ENCODE measurements at regions not wholly inside any gene's neighbourhood (a gene's known extent, or its start where the extent isn't known, plus 50 kb on each side); places are given as distances from the start of the nearest gene placed in this dataset.

GRCh38 chr13:104831831-104832230 lies 1703.6 kb downstream of the EFNB2 start:
- TF ChIP-seq CTCF (IDR thresholded peaks at IDR 0.05): no peak
- no peak for DNase-seq
- 81 to 82% methylated on average over 6 of the region's 6 CpGs for WGBS, 2 donors

GRCh38 chr13:104823709-104824108 lies 1711.8 kb downstream of the EFNB2 start:
- Histone ChIP-seq H3K27me3 (no peaks in the 10 kb centered on the region), H3K4me3 (no peak overlapping the region), H3K27ac (no peak overlapping the region), H3K4me1 (no peaks in the 10 kb centered on the region), H3K9me3 (peaks cover 0 to 7% (median 0%) of the 10 kb centered on the region in 11 donors), H3K36me3 (no peaks in the 10 kb centered on the region)
- WGBS, 2 donors: 92 to 97% methylated on average over 1 of the region's 1 CpG
- ATAC-seq: no peak
- intact Hi-C loops (cut with DNase I): no loop called here
- no peak for DNase-seq
- no peak for TF ChIP-seq CTCF (IDR thresholded peaks at IDR 0.05)

More at GRCh38 chr13:104831831-104832230, 1703.6 kb downstream of the EFNB2 start:
- Histone ChIP-seq H3K4me3 (no peak overlapping the region), H3K27ac (no peak overlapping the region), H3K4me1 (no peaks in the 10 kb centered on the region), H3K27me3 (no peaks in the 10 kb centered on the region), H3K36me3 (no peaks in the 10 kb centered on the region), H3K9me3 (peaks cover 0 to 7% (median 0%) of the 10 kb centered on the region in 11 donors)
- no peak for ATAC-seq
- intact Hi-C loops (cut with DNase I): no loop called here

GRCh38 chr13:104823071-104823470 lies 1712.4 kb downstream of the EFNB2 start:
- no peak for TF ChIP-seq CTCF (IDR thresholded peaks at IDR 0.05)
- peaks cover 0 to 7% (median 0%) of the 10 kb centered on the region in 11 donors for H3K9me3 ChIP-seq
- intact Hi-C loops (cut with DNase I): no loop called here
- no peaks in the 10 kb centered on the region for H3K4me1 ChIP-seq
- no peaks in the 10 kb centered on the region for H3K27me3 ChIP-seq
- no peak overlapping the region for H3K27ac ChIP-seq
- 43 to 58% methylated on average over 3 of the region's 3 CpGs for WGBS, 2 donors
- no peak for DNase-seq
- H3K36me3 ChIP-seq: no peaks in the 10 kb centered on the region
- no peak overlapping the region for H3K4me3 ChIP-seq
- no peak for ATAC-seq

- Histone ChIP-seq H3K4me3 (no peak overlapping the region), H3K4me1 (no peaks in the 10 kb centered on the region), H3K36me3 (no peaks in the 10 kb centered on the region), H3K9me3 (no peaks in the 10 kb centered on the region), H3K27ac (no peak overlapping the region), H3K27me3 (no peaks in the 10 kb centered on the region)
- intact Hi-C loops (cut with DNase I): no loop called here
- DNase-seq (no peak), ATAC-seq (no peak)
- TF ChIP-seq CTCF (IDR thresholded peaks at IDR 0.05): no peak
- 92 to 96% methylated on average over 4 of the region's 4 CpGs for WGBS, 2 donors
These were observed 1718.2 kb downstream of the EFNB2 start for GRCh38 chr13:104817271-104817670.
